Astrocyte (in vitro differentiated cells and primary cell): ENCODE measurements at regions not wholly inside any gene's neighbourhood (a gene's known extent, or its start where the extent isn't known, plus 50 kb on each side); places are given as distances from the start of the nearest gene placed in this dataset.

Experiments used
- DNase-seq: peaks from one replicate; pipeline ENCODE4 v3.0.0-alpha.2; 2010; ENCODE audit warnings: low read depth
- FAIRE-seq: peaks from 2 replicates; lab custom pipeline; 2011; peaks lifted over from hg19 to GRCh38; lab: Jason Lieb, UNC
- H2AFZ ChIP-seq: 2 replicates; pipeline ENCODE4 v1.6.0; 2012; ENCODE audit warnings: low read depth, low read length, inconsistent platforms
- H3K27ac ChIP-seq: 2 replicates; pipeline ENCODE4 v1.5.1; 2011; ENCODE audit warnings: low read depth, low read length, inconsistent platforms
- H3K27me3 ChIP-seq: 2 replicates; pipeline ENCODE4 v1.6.0; 2011; ENCODE audit warnings: low read length, inconsistent platforms; ENCODE audit not compliant: insufficient read depth
- H3K36me3 ChIP-seq: 2 replicates; pipeline ENCODE4 v1.5.1; 2011; ENCODE audit warnings: low read length, inconsistent platforms; ENCODE audit not compliant: insufficient read depth
- H3K4me1 ChIP-seq: 2 replicates; pipeline ENCODE4 v1.5.1; 2011; ENCODE audit warnings: low read length, inconsistent platforms; ENCODE audit not compliant: insufficient read depth
- H3K4me2 ChIP-seq: 2 replicates; pipeline ENCODE4 v1.6.0; 2012; ENCODE audit warnings: low read length, inconsistent platforms
- H3K4me3 ChIP-seq: 2 replicates; pipeline ENCODE4 v1.5.1; 2011; ENCODE audit warnings: low read depth, mild to moderate bottlenecking, low read length, inconsistent platforms; ENCODE audit not compliant: insufficient read depth
- H3K79me2 ChIP-seq: 2 replicates; pipeline ENCODE4 v1.6.0; 2012; ENCODE audit warnings: mild to moderate bottlenecking, low read length, inconsistent platforms; ENCODE audit not compliant: insufficient read depth
- H3K9ac ChIP-seq: 2 replicates; pipeline ENCODE4 v1.6.0; 2012; ENCODE audit warnings: mild to moderate bottlenecking, low read length, inconsistent platforms
- H3K9me3 ChIP-seq: 2 replicates; pipeline ENCODE4 v1.5.1; 2012; ENCODE audit warnings: low read depth, mild to moderate bottlenecking, low read length, inconsistent platforms; ENCODE audit not compliant: insufficient read depth
- H4K20me1 ChIP-seq: 2 replicates; pipeline ENCODE4 v1.6.0; 2012; ENCODE audit warnings: low read length, inconsistent platforms; ENCODE audit not compliant: insufficient read depth
- H3K27ac Mint-ChIP-seq: one replicate; pipeline ENCODE4 v1.8.0; 2021; ENCODE audit warnings: mild to moderate bottlenecking, mixed read lengths; ENCODE audit not compliant: unreplicated experiment
- H3K27me3 Mint-ChIP-seq: one replicate; pipeline ENCODE4 v1.8.0; 2021; ENCODE audit warnings: low read depth, mixed read lengths; ENCODE audit not compliant: unreplicated experiment
- H3K36me3 Mint-ChIP-seq: one replicate; pipeline ENCODE4 v1.8.0; 2021; ENCODE audit warnings: low read depth, mixed read lengths; ENCODE audit not compliant: unreplicated experiment
- H3K4me1 Mint-ChIP-seq: one replicate; pipeline ENCODE4 v1.8.0; 2021; ENCODE audit warnings: low read depth, mixed read lengths; ENCODE audit not compliant: unreplicated experiment
- H3K4me3 Mint-ChIP-seq: one replicate; pipeline ENCODE4 v1.8.0; 2021; ENCODE audit warnings: mild to moderate bottlenecking, moderate library complexity, mixed read lengths; ENCODE audit not compliant: unreplicated experiment
- H3K9me3 Mint-ChIP-seq: one replicate; pipeline ENCODE4 v1.8.0; 2021; ENCODE audit warnings: mild to moderate bottlenecking, mixed read lengths; ENCODE audit not compliant: unreplicated experiment
- EZH2 ChIP-seq: IDR thresholded peaks from 2 replicates; pipeline ENCODE4 v1.6.1; 2012; ENCODE audit warnings: mild to moderate bottlenecking, low read length, inconsistent platforms; ENCODE audit not compliant: insufficient read depth
- TF ChIP-seq, protein P1 (sequence below): IDR thresholded peaks from 2 replicates; pipeline ENCODE4 v1.5.1; 2011; ENCODE audit warnings: low read depth, mild to moderate bottlenecking, inconsistent platforms, low read length, moderate library complexity; ENCODE audit not compliant: insufficient read depth

DNA sequence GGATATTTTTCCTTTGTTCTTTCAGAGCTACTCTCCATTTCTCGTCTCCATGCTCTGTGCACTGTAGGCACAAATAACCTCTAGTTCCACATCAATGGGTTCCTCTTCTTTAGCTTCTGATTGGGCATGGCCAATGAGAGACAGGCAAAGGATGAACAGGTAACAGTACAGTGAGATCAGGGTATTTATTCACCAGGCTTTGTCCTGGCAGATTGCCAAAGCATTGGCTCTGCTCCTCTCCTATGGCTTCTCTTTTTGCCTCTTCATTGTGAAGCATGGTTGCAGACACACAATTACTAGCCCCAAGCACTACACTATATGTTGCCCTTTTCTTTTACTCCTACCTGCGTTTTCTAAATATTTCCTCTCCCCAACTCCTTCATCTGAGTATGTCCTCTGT, 215.1 kb upstream of the ARRDC3 start:
- FAIRE-seq, result no peak
- Mint-ChIP-seq H3K36me3 (no peaks in the 10 kb centered on the region), H3K9me3 (peaks cover 4% of the 10 kb centered on the region), H3K4me3 (no peak overlapping the region), H3K4me1 (no peaks in the 10 kb centered on the region), H3K27me3 (no peaks in the 10 kb centered on the region), H3K27ac (no peak overlapping the region)
- no peak overlapping the region for H3K4me3 ChIP-seq
- H3K27ac ChIP-seq, result no peak overlapping the region
- TF ChIP-seq EZH2, result no peak
- TF ChIP-seq, protein P1, sequence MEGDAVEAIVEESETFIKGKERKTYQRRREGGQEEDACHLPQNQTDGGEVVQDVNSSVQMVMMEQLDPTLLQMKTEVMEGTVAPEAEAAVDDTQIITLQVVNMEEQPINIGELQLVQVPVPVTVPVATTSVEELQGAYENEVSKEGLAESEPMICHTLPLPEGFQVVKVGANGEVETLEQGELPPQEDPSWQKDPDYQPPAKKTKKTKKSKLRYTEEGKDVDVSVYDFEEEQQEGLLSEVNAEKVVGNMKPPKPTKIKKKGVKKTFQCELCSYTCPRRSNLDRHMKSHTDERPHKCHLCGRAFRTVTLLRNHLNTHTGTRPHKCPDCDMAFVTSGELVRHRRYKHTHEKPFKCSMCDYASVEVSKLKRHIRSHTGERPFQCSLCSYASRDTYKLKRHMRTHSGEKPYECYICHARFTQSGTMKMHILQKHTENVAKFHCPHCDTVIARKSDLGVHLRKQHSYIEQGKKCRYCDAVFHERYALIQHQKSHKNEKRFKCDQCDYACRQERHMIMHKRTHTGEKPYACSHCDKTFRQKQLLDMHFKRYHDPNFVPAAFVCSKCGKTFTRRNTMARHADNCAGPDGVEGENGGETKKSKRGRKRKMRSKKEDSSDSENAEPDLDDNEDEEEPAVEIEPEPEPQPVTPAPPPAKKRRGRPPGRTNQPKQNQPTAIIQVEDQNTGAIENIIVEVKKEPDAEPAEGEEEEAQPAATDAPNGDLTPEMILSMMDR, result no peak
- H4K20me1 ChIP-seq, result no peaks in the 10 kb centered on the region
- no peak overlapping the region for H2AFZ ChIP-seq
- no peaks in the 10 kb centered on the region for H3K36me3 ChIP-seq
- no peaks in the 10 kb centered on the region for H3K27me3 ChIP-seq
- no peaks in the 10 kb centered on the region for H3K9me3 ChIP-seq
- H3K9ac ChIP-seq, result no peak overlapping the region
- no peak for DNase-seq
- H3K4me1 ChIP-seq, result no peaks in the 10 kb centered on the region
- no peak overlapping the region for H3K4me2 ChIP-seq
- no peaks in the 10 kb centered on the region for H3K79me2 ChIP-seq

DNA sequence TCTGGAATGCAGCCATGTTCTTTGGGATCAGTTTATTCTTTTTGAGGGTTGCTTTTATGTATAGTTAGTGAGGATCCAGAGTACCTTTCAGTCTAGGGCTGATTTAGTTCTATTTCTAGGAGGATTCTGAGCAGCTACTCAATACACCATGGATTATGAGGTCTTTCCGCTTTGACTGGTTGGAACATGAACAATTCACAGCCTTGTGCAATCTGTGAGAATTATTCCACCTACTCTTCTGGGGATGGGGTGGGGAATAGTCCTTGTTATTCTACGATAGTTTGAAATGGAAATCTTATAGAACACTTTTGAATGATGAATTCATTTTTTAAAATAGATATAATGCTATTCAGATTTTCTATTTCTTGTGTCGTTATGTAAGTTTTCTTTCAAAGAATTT, 212.3 kb upstream of the ARRDC3 start:
- Histone ChIP-seq H2AFZ (no peak overlapping the region), H4K20me1 (no peaks in the 10 kb centered on the region), H3K9ac (no peak overlapping the region), H3K4me1 (no peaks in the 10 kb centered on the region), H3K27ac (no peak overlapping the region), H3K79me2 (no peaks in the 10 kb centered on the region), H3K4me3 (no peak overlapping the region), H3K4me2 (no peak overlapping the region), H3K9me3 (no peaks in the 10 kb centered on the region), H3K27me3 (no peaks in the 10 kb centered on the region), H3K36me3 (no peaks in the 10 kb centered on the region)
- H3K27me3 Mint-ChIP-seq, result no peaks in the 10 kb centered on the region
- DNase-seq (no peak), FAIRE-seq (no peak)
- H3K4me1 Mint-ChIP-seq, result no peaks in the 10 kb centered on the region
- TF ChIP-seq, protein P1, result no peak
- TF ChIP-seq EZH2, result no peak
- H3K9me3 Mint-ChIP-seq, result peaks cover 12% of the 10 kb centered on the region
- H3K4me3 Mint-ChIP-seq, result no peak overlapping the region
- H3K27ac Mint-ChIP-seq, result no peak overlapping the region
- no peaks in the 10 kb centered on the region for H3K36me3 Mint-ChIP-seq

DNA sequence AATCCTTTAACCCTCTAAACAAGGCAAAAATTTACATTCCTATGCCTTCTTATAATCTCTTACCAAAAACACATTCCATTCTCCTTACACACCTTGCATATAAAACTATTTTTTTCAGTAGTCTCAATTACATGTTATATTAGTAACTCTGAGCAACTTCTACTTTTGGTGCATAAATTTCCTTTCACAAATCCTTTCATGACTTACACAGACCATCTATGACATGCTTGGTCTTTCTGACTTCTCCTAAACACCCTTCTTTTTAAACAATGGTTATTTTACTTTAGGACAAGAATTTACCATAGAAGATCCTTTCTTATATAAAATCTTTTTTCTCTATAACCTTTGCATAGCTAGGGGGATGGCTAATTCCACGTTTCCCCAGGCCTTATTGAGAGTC, 208.0 kb upstream of the ARRDC3 start:
- no peak overlapping the region for H3K27ac ChIP-seq
- FAIRE-seq, result no peak

More for the DNA sequence above, 208.0 kb upstream of the ARRDC3 start:
- no peak for DNase-seq
- TF ChIP-seq, protein P1, result no peak
- TF ChIP-seq EZH2, result no peak
- Histone ChIP-seq H3K9me3 (no peaks in the 10 kb centered on the region), H3K36me3 (no peaks in the 10 kb centered on the region), H3K4me3 (no peak overlapping the region), H3K79me2 (no peaks in the 10 kb centered on the region), H3K4me1 (no peaks in the 10 kb centered on the region), H3K4me2 (no peak overlapping the region), H2AFZ (no peak overlapping the region), H3K27me3 (no peaks in the 10 kb centered on the region), H3K9ac (no peak overlapping the region), H4K20me1 (no peaks in the 10 kb centered on the region)
- Mint-ChIP-seq H3K9me3 (peaks cover 12% of the 10 kb centered on the region), H3K27ac (no peak overlapping the region), H3K27me3 (no peaks in the 10 kb centered on the region), H3K36me3 (no peaks in the 10 kb centered on the region), H3K4me1 (no peaks in the 10 kb centered on the region), H3K4me3 (no peak overlapping the region)
